GM23248 (cell line): ENCODE measurements at regions not wholly inside any gene's neighbourhood (a gene's known extent, or its start where the extent isn't known, plus 50 kb on each side); places are given as distances from the start of the nearest gene placed in this dataset.

ENCODE experiments used
- DNase-seq: peaks from one replicate; pipeline ENCODE4 v3.0.0-alpha.2; 2015
- H2AFZ ChIP-seq: fragments of 200-600 bp; sonication (generic); 2 replicates; pipeline ENCODE4 v1.6.1; 2016; ENCODE audit warnings: antibody characterized with exemption
- H3F3A ChIP-seq: fragments of 200-600 bp; sonication (generic); 2 replicates; pipeline ENCODE4 v1.6.1; 2016; ENCODE audit warnings: mild to moderate bottlenecking, antibody characterized with exemption, mixed run types; ENCODE audit not compliant: insufficient read depth
- H3K27ac ChIP-seq: fragments of 200-600 bp; sonication (generic); 2 replicates; pipeline ENCODE4 v1.5.1; 2016; ENCODE audit warnings: mild to moderate bottlenecking
- H3K27me3 ChIP-seq: fragments of 200-600 bp; sonication (generic); replicated peaks from 2 replicates; pipeline ENCODE4 v1.6.1; 2016; ENCODE audit warnings: mild to moderate bottlenecking; ENCODE audit not compliant: insufficient read depth
- H3K36me3 ChIP-seq: fragments of 200-600 bp; sonication (generic); 2 replicates; pipeline ENCODE4 v1.6.1; 2016; ENCODE audit warnings: low read depth, mild to moderate bottlenecking
- H3K4me1 ChIP-seq: fragments of 200-600 bp; sonication (generic); 2 replicates; pipeline ENCODE4 v1.6.1; 2016; ENCODE audit warnings: mild to moderate bottlenecking; ENCODE audit not compliant: insufficient read depth
- H3K4me2 ChIP-seq: fragments of 200-600 bp; sonication (generic); one replicate; pipeline ENCODE4 v1.6.1; 2016; ENCODE audit warnings: mild to moderate bottlenecking; ENCODE audit not compliant: unreplicated experiment
- H3K4me3 ChIP-seq: fragments of 200-600 bp; sonication (generic); 2 replicates; pipeline ENCODE4 v1.5.1; 2016; ENCODE audit warnings: mild to moderate bottlenecking
- H3K79me2 ChIP-seq: fragments of 200-600 bp; sonication (generic); 2 replicates; pipeline ENCODE4 v1.6.1; 2016; ENCODE audit warnings: mild to moderate bottlenecking; ENCODE audit not compliant: insufficient read depth
- H3K9ac ChIP-seq: fragments of 200-600 bp; sonication (generic); 2 replicates; pipeline ENCODE4 v1.6.1; 2016; ENCODE audit warnings: mild to moderate bottlenecking
- H3K9me2 ChIP-seq: fragments of 200-600 bp; sonication (generic); 2 replicates; pipeline ENCODE4 v1.6.1; 2016; ENCODE audit warnings: mixed run types, mild to moderate bottlenecking, moderate library complexity; ENCODE audit not compliant: insufficient read depth
- H3K9me3 ChIP-seq: fragments of 200-600 bp; sonication (generic); one replicate; pipeline ENCODE4 v1.6.1; 2017; ENCODE audit warnings: low read depth
- H4K20me1 ChIP-seq: fragments of 200-600 bp; sonication (generic); 2 replicates; pipeline ENCODE4 v1.6.0; 2016; ENCODE audit not compliant: insufficient read depth
- EZH2 ChIP-seq: fragments of 200-600 bp; sonication (generic); IDR thresholded peaks from 2 replicates; pipeline ENCODE4 v1.6.1; 2018; ENCODE audit warnings: antibody characterized with exemption, mild to moderate bottlenecking; ENCODE audit not compliant: insufficient read depth, poor library complexity, severe bottlenecking
- EZH2phosphoT487 ChIP-seq: fragments of 200-600 bp; sonication (generic); IDR thresholded peaks from 2 replicates; pipeline ENCODE4 v1.6.1; 2018; ENCODE audit warnings: antibody characterized with exemption, moderate library complexity, mild to moderate bottlenecking, low read depth; ENCODE audit not compliant: insufficient read depth
- WGBS, 2 experiments: methylation state at CpG; one replicate each; pipeline ENCODE4 v1.1.6; 2015 to 2017; ENCODE audit warnings: low lambda C conversion rate in 2 of 2, low coverage in 1 of 2; ENCODE audit errors: missing lambda C conversion rate in 2 of 2; 5-methylcytosine and 5-hydroxymethylcytosine counted together
- in situ Hi-C: fragments of 300-500 bp; cut with MboI; formaldehyde crosslinking; loops from 2 replicates; pipeline ENCODE4 v1.15.0; 2020

- Histone ChIP-seq H3F3A (no peaks in the 10 kb centered on the region), H3K4me3 (no peak overlapping the region), H3K9ac (no peak overlapping the region), H3K27me3 (no peaks in the 10 kb centered on the region), H3K27ac (no peak overlapping the region), H3K4me1 (no peaks in the 10 kb centered on the region), H3K79me2 (no peaks in the 10 kb centered on the region), H4K20me1 (no peaks in the 10 kb centered on the region), H3K4me2 (no peak overlapping the region), H3K9me2 (no peaks in the 10 kb centered on the region), H3K36me3 (no peaks in the 10 kb centered on the region), H2AFZ (no peak overlapping the region), H3K9me3 (no peaks in the 10 kb centered on the region)
- in situ Hi-C loops: no loop called here
- TF ChIP-seq EZH2phosphoT487 (no peak), EZH2 (no peak)
- WGBS, 2 experiments: 20 to 40% methylated on average over 3 of the region's 3 CpGs
- DNase-seq: no peak
These were observed 481.0 kb upstream of the MYT1L start for GRCh38 chr2:2812117-2812516.

DNA sequence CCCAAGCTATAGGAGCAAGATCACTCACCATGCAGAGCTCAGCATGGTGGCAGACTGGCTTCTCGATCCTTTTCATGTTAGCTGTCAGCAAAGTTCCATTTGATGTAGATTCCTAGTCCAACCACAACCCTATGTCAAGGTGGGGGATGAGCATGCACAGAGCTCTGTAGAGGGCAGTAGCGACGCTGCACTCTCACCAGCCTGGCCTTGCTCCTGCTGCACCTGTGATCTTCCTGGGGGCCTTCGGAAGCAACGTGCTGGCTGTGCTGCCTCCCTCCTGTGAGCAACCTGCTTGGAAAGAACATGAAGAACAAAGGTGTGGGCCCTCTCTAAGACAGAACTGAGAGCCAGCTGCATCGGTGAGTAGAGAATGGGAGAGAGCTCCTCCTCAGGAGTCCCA is 479.4 kb upstream of the MYT1L start:
- no peaks in the 10 kb centered on the region for H3K79me2 ChIP-seq
- no peaks in the 10 kb centered on the region for H3K4me1 ChIP-seq
- H3K4me2 ChIP-seq: no peak overlapping the region
- H3K9ac ChIP-seq: no peak overlapping the region
- H4K20me1 ChIP-seq: no peaks in the 10 kb centered on the region
- H3K27ac ChIP-seq: no peak overlapping the region
- no peaks in the 10 kb centered on the region for H3F3A ChIP-seq
- no peaks in the 10 kb centered on the region for H3K27me3 ChIP-seq
- H3K4me3 ChIP-seq: no peak overlapping the region
- WGBS, 2 experiments: 25 to 28% methylated on average over 6 of the region's 6 CpGs
- DNase-seq: no peak
- in situ Hi-C loops: no loop called here
- H3K9me3 ChIP-seq: no peaks in the 10 kb centered on the region
- TF ChIP-seq EZH2phosphoT487 (no peak), EZH2 (no peak)
- no peaks in the 10 kb centered on the region for H3K36me3 ChIP-seq
- H2AFZ ChIP-seq: no peak overlapping the region
- no peaks in the 10 kb centered on the region for H3K9me2 ChIP-seq

DNA sequence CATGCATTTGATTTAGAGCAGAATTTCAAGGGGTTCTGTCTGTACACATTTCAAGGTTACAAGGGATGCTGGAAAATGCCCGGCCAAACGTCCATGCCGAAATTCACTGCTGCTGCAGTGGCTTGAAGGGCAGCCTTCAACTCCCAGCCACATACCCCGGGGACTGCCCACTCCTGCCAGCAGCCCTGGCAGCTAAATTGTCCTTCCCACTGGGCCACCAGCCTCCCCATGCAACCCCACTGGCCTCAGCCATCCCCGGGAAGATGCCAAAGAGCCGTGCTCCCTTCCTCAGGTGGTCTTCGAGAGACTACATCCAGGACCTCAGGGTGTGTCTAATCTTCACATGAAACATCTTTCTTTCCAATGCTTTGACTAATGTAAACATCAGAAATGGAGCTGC is 478.7 kb upstream of the MYT1L start:
- Histone ChIP-seq H3K4me3 (no peak overlapping the region), H3F3A (no peaks in the 10 kb centered on the region), H3K9me3 (no peaks in the 10 kb centered on the region), H4K20me1 (no peaks in the 10 kb centered on the region), H3K79me2 (no peaks in the 10 kb centered on the region), H3K27me3 (no peaks in the 10 kb centered on the region), H3K9me2 (no peaks in the 10 kb centered on the region), H2AFZ (no peak overlapping the region), H3K27ac (no peak overlapping the region), H3K4me2 (no peak overlapping the region), H3K36me3 (no peaks in the 10 kb centered on the region), H3K9ac (no peak overlapping the region), H3K4me1 (no peaks in the 10 kb centered on the region)
- WGBS, 2 experiments: 30 to 33% methylated on average over 7 of the region's 7 CpGs
- no peak for DNase-seq
- TF ChIP-seq EZH2phosphoT487: no peak
- TF ChIP-seq EZH2: no peak
- in situ Hi-C loops: no loop called here

DNA sequence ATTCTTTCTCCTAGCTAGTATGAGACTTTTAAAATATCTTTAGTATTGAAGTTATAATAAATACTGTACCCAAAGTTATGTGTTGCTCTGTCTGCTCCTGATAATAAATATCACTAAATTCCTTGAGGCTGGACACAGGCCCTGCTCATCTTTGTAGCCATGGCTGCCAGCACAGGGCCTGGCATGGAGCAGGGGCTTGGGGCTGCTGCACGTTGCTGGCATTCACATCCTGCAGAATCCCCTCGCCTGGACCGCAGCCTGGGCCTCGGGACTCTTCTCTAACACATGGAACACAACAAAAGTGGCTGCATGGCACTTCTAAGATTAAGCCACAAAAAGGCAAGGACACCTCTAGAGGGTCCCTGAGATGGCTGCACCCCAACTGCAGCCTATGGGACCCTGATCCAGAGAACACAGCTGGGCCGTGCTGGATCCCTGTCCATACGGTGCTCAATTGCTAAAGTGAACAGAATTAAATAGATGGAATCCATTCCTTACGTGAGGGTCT is 477.5 kb upstream of the MYT1L start:
- Histone ChIP-seq H3K9ac (no peak overlapping the region), H3K4me1 (no peaks in the 10 kb centered on the region), H3K79me2 (no peaks in the 10 kb centered on the region), H3K36me3 (no peaks in the 10 kb centered on the region), H3F3A (no peaks in the 10 kb centered on the region), H3K4me3 (no peak overlapping the region), H4K20me1 (no peaks in the 10 kb centered on the region), H3K27ac (no peak overlapping the region), H3K27me3 (no peaks in the 10 kb centered on the region), H3K4me2 (no peak overlapping the region), H3K9me2 (no peaks in the 10 kb centered on the region), H3K9me3 (no peaks in the 10 kb centered on the region), H2AFZ (no peak overlapping the region)
- TF ChIP-seq EZH2phosphoT487: no peak
- TF ChIP-seq EZH2: no peak
- no peak for DNase-seq
- in situ Hi-C loops: no loop called here
- WGBS, 2 experiments: 17 to 28% methylated on average over 7 of the region's 7 CpGs

- Histone ChIP-seq H3F3A (no peaks in the 10 kb centered on the region), H3K4me3 (no peak overlapping the region), H3K4me1 (no peaks in the 10 kb centered on the region), H3K27me3 (no peaks in the 10 kb centered on the region), H3K9ac (no peak overlapping the region), H4K20me1 (no peaks in the 10 kb centered on the region), H3K9me3 (no peaks in the 10 kb centered on the region), H2AFZ (no peak overlapping the region), H3K27ac (no peak overlapping the region), H3K4me2 (no peak overlapping the region), H3K79me2 (no peaks in the 10 kb centered on the region), H3K36me3 (no peaks in the 10 kb centered on the region), H3K9me2 (no peaks in the 10 kb centered on the region)
- in situ Hi-C loops: no loop called here
- WGBS, 2 experiments: 32 to 34% methylated on average over 7 of the region's 7 CpGs
- DNase-seq: no peak
- TF ChIP-seq EZH2phosphoT487: no peak
- TF ChIP-seq EZH2: no peak
These were observed 475.6 kb upstream of the MYT1L start for GRCh38 chr2:2806711-2807110.
